ENCODE measurements at regions not wholly inside any gene's neighbourhood (a gene's known extent, or its start where the extent isn't known, plus 50 kb on each side); places are given as distances from the start of the nearest gene placed in this dataset.

DNA sequence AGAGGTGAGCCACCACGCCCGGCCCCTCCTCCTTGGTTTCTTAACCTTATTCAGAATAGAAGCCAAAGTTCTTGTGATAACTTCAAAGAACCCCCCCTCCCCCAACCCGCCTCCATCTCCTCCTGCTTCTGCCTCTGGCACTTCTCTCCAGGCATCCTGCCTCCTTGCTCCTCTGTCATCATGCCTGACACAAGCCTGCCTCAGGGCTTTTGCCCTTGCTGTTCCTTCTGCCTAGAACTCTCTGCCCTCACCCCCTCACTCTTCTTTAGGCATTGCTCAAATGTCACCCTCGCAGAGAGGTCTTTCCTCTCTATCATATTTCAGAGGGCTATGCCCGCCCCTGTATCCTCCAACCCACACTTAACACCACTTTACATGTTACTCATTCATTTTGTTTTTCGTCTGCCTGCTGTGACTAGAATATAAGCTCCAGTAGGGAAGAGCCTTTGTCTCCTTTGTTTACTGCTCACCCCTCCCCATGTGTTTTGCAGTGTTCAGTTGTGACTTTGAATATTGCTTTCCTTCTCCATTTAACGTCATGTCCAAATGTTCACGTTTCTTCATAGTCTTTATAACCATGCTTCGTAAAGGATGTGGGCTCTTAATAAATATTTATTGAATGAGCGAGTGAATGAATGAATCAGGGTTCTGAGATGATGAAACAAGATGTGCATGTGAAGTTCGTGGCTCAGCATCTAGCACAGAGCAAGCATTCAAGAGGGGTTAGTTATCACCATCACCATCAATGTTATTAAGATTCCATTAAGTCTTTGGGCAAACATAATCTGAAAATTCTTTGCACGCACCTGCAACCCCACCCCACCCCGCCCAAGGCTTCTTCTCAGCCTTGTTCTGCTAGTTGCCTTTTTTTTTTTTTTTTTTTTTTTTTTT is 186.2 kb upstream of the WSCD1 start:
- no peak for DNase-seq (ENCODE audit: low spot score)
- no peaks in the 10 kb centered on the region for H3F3A ChIP-seq (ENCODE audit: low read depth)
- H3K27me3 ChIP-seq: no peaks in the 10 kb centered on the region
- Mint-ChIP-seq H3K4me1 (peaks cover 22% of the 10 kb centered on the region), H3K27me3 (ENCODE audit: insufficient read depth, low read depth) (peaks cover 14% of the 10 kb centered on the region), H3K27ac (peak overlapping the region; percentile 10), H3K36me3 (no peaks in the 10 kb centered on the region), H3K9me3 (peaks cover 4% of the 10 kb centered on the region), H3K4me3 (no peak overlapping the region)
- no peak overlapping the region for H3K4me3 ChIP-seq
- H3K36me3 ChIP-seq: no peaks in the 10 kb centered on the region
- no peak overlapping the region for H2AFZ ChIP-seq (replicated peaks)
- no peak overlapping the region for H3K4me2 ChIP-seq
- no peak overlapping the region for H3K27ac ChIP-seq
- H3K4me1 ChIP-seq: no peaks in the 10 kb centered on the region
- no peaks in the 10 kb centered on the region for H3K79me2 ChIP-seq (ENCODE audit: low read depth)
- no peaks in the 10 kb centered on the region for H4K20me1 ChIP-seq (ENCODE audit: low read depth)
- H3K9me3 ChIP-seq (ENCODE audit: low read depth): no peaks in the 10 kb centered on the region
- TF ChIP-seq EZH2 (IDR thresholded peaks at IDR 0.05) (no peak), EZH2phosphoT487 (IDR thresholded peaks at IDR 0.05) (no peak)
- TF ChIP-seq, protein P1, sequence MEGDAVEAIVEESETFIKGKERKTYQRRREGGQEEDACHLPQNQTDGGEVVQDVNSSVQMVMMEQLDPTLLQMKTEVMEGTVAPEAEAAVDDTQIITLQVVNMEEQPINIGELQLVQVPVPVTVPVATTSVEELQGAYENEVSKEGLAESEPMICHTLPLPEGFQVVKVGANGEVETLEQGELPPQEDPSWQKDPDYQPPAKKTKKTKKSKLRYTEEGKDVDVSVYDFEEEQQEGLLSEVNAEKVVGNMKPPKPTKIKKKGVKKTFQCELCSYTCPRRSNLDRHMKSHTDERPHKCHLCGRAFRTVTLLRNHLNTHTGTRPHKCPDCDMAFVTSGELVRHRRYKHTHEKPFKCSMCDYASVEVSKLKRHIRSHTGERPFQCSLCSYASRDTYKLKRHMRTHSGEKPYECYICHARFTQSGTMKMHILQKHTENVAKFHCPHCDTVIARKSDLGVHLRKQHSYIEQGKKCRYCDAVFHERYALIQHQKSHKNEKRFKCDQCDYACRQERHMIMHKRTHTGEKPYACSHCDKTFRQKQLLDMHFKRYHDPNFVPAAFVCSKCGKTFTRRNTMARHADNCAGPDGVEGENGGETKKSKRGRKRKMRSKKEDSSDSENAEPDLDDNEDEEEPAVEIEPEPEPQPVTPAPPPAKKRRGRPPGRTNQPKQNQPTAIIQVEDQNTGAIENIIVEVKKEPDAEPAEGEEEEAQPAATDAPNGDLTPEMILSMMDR (IDR thresholded peaks at IDR 0.05): no peak
- H3K9ac ChIP-seq: no peak overlapping the region

- Mint-ChIP-seq H3K36me3 (no peaks in the 10 kb centered on the region), H3K27me3 (ENCODE audit: insufficient read depth, low read depth) (peaks cover 11% of the 10 kb centered on the region), H3K4me3 (no peak overlapping the region), H3K4me1 (peaks cover 17% of the 10 kb centered on the region), H3K27ac (peak overlapping the region; percentile 58), H3K9me3 (peaks cover 14% of the 10 kb centered on the region)
- Histone ChIP-seq H3K36me3 (no peaks in the 10 kb centered on the region), H3K4me1 (no peaks in the 10 kb centered on the region), H3K4me3 (no peak overlapping the region), H3F3A (ENCODE audit: low read depth) (no peaks in the 10 kb centered on the region), H3K79me2 (ENCODE audit: low read depth) (no peaks in the 10 kb centered on the region), H3K27ac (no peak overlapping the region), H3K27me3 (no peaks in the 10 kb centered on the region), H3K9me3 (ENCODE audit: low read depth) (peaks cover 7% of the 10 kb centered on the region), H4K20me1 (ENCODE audit: low read depth) (no peaks in the 10 kb centered on the region), H3K9ac (no peak overlapping the region), H2AFZ (replicated peaks) (no peak overlapping the region), H3K4me2 (no peak overlapping the region)
- TF ChIP-seq, protein P1 (IDR thresholded peaks at IDR 0.05): no peak
- no peak for TF ChIP-seq EZH2phosphoT487 (IDR thresholded peaks at IDR 0.05)
- no peak for TF ChIP-seq EZH2 (IDR thresholded peaks at IDR 0.05)
- no peak for DNase-seq (ENCODE audit: low spot score)
Observed at GRCh38 chr17:5885336-5885735, 184.8 kb upstream of the WSCD1 start.

GRCh38 chr17:5888811-5889210 is 181.4 kb upstream of the WSCD1 start:
- H3K4me1 ChIP-seq: peaks cover 17% of the 10 kb centered on the region
- peaks cover 9% of the 10 kb centered on the region for H3K9me3 ChIP-seq (ENCODE audit: low read depth)
- H3K9ac ChIP-seq: no peak overlapping the region
- no peak overlapping the region for H3K27ac ChIP-seq
- Mint-ChIP-seq H3K4me3 (no peak overlapping the region), H3K36me3 (peaks cover 1% of the 10 kb centered on the region), H3K27me3 (ENCODE audit: insufficient read depth, low read depth) (peaks cover 13% of the 10 kb centered on the region), H3K27ac (no peak overlapping the region), H3K4me1 (peaks cover 29% of the 10 kb centered on the region), H3K9me3 (peaks cover 29% of the 10 kb centered on the region)
- no peaks in the 10 kb centered on the region for H4K20me1 ChIP-seq (ENCODE audit: low read depth)
- H3K4me3 ChIP-seq: no peak overlapping the region
- H3K4me2 ChIP-seq: no peak overlapping the region
- no peaks in the 10 kb centered on the region for H3K36me3 ChIP-seq
- H3F3A ChIP-seq (ENCODE audit: low read depth): peaks cover 20% of the 10 kb centered on the region
- H3K27me3 ChIP-seq: no peaks in the 10 kb centered on the region
- H3K79me2 ChIP-seq (ENCODE audit: low read depth): no peaks in the 10 kb centered on the region
- TF ChIP-seq EZH2 (IDR thresholded peaks at IDR 0.05): no peak
- no peak for TF ChIP-seq EZH2phosphoT487 (IDR thresholded peaks at IDR 0.05)
- TF ChIP-seq, protein P1 (IDR thresholded peaks at IDR 0.05): no peak
- no peak for DNase-seq (ENCODE audit: low spot score)
- H2AFZ ChIP-seq (replicated peaks): no peak overlapping the region
